K562 (cell line): ENCODE measurements at regions not wholly inside any gene's neighbourhood (a gene's known extent, or its start where the extent isn't known, plus 50 kb on each side); places are given as distances from the start of the nearest gene placed in this dataset.

Experiments used
- ATAC-seq: fragments of 200-7000 bp; cut with Tn5 transposase; 3 replicates; pipeline ENCODE4 v1.9.1; 2020; ENCODE audit warnings: moderate library complexity
- BruUV-seq: library from RNA; stranded (reverse); fragments of 400-500 nt; replicated peaks from 2 replicates; lab custom pipeline; 2021; lab: Mats Ljungman, UMichigan
- CTCF ChIA-PET: fragments of 300-600 bp; formaldehyde crosslinking; extraction: SDS; loops from one replicate; lab custom pipeline; 2021; ENCODE audit warnings: low intra/inter-chr PET ratio; lab: Yijun Ruan, JAX
- POLR2A ChIA-PET: fragments of 300-600, 350-650 bp; sonication (Branson Sonifier 250); formaldehyde crosslinking; extraction: SDS; loops from one replicate; lab custom pipeline; 2021; ENCODE audit warnings: antibody characterized with exemption, inconsistent platforms; lab: Yijun Ruan, JAX
- DNase-seq, 4 experiments: peaks; one replicate each; pipeline versions ENCODE4 v3.0.0 to v3.0.0-alpha.2; 2011 to 2018; ENCODE audit warnings: low spot score in 3 of 4, mixed read lengths in 3 of 4; ENCODE audit errors: extremely low read depth in 1 of 4
- FAIRE-seq: peaks from 2 replicates; lab custom pipeline; 2011; peaks lifted over from hg19 to GRCh38; lab: Jason Lieb, UNC
- H2AFZ ChIP-seq: 2 replicates; pipeline ENCODE4 v1.6.0; 2011; ENCODE audit warnings: low read depth, low read length, control low read depth, inconsistent platforms
- H3K27ac ChIP-seq: fragments of 200-600 bp; 3 replicates; pipeline ENCODE4 v1.8.0; 2011; ENCODE audit warnings: low read depth, mild to moderate bottlenecking, control low read depth, inconsistent platforms, low read length, moderate library complexity, mixed read lengths; ENCODE audit errors: extremely low read depth
- H3K27me3 ChIP-seq, 2 experiments: fragments of 300-600 bp in 1 of 2; 2 replicates in 1 of 2; 3 replicates in 1 of 2; pipeline versions ENCODE4 v1.6.0 to v1.8.0; 2011; ENCODE audit warnings: inconsistent platforms in 2 of 2, low read length in 2 of 2, mild to moderate bottlenecking in 1 of 2, mixed read lengths in 1 of 2, moderate library complexity in 1 of 2; ENCODE audit not compliant: control insufficient read depth in 2 of 2, insufficient read depth in 2 of 2
- H3K36me3 ChIP-seq: fragments of 300-600 bp; 3 replicates; pipeline ENCODE4 v1.8.0; 2011; ENCODE audit warnings: mild to moderate bottlenecking, low read length, inconsistent platforms; ENCODE audit not compliant: control insufficient read depth, insufficient read depth
- H3K4me1 ChIP-seq, 2 experiments: fragments of 200-600 bp in 1 of 2; replicated peaks in 1 of 2; 2 replicates in 1 of 2; 3 replicates in 1 of 2; pipeline versions ENCODE4 v1.5.1 to v1.8.0; 2011; ENCODE audit warnings: inconsistent platforms in 2 of 2, low read length in 2 of 2, mild to moderate bottlenecking in 1 of 2, mixed read lengths in 1 of 2, moderate library complexity in 1 of 2; ENCODE audit not compliant: control insufficient read depth in 2 of 2, insufficient read depth in 2 of 2
- H3K4me2 ChIP-seq: 2 replicates; pipeline ENCODE4 v1.6.1; 2011; ENCODE audit warnings: low read length, control low read depth, inconsistent platforms, mixed read lengths; ENCODE audit not compliant: insufficient read depth
- H3K4me3 ChIP-seq: fragments of 200-600 bp; sonication (generic), shearing (Covaris generic); 2 replicates; pipeline ENCODE4 v1.5.1; 2016; ENCODE audit warnings: control low read depth, inconsistent platforms
- H3K79me2 ChIP-seq: fragments of 200-600 bp; 3 replicates; pipeline ENCODE4 v1.8.0; 2011; ENCODE audit warnings: low read length, inconsistent platforms; ENCODE audit not compliant: control insufficient read depth, insufficient read depth
- H3K9ac ChIP-seq, 2 experiments: 2 replicates each; pipeline versions ENCODE4 v1.6.0 to v1.6.1; 2011; ENCODE audit warnings: low read depth in 2 of 2, low read length in 2 of 2, control low read depth in 1 of 2, inconsistent platforms in 1 of 2, mild to moderate bottlenecking in 1 of 2, mixed read lengths in 1 of 2; ENCODE audit not compliant: insufficient read depth in 1 of 2
- H3K9me1 ChIP-seq: one replicate; pipeline ENCODE4 v1.6.0; 2011; ENCODE audit warnings: inconsistent platforms, mild to moderate bottlenecking, low read length, moderate library complexity; ENCODE audit not compliant: control insufficient read depth, insufficient read depth
- H3K9me3 ChIP-seq: replicated peaks from 2 replicates; pipeline ENCODE4 v1.5.1; 2011; ENCODE audit warnings: low read depth, low read length, inconsistent platforms; ENCODE audit not compliant: control insufficient read depth, insufficient read depth
- H4K20me1 ChIP-seq: replicated peaks from 2 replicates; pipeline ENCODE4 v1.6.1; 2011; ENCODE audit warnings: low read length, inconsistent platforms, mixed read lengths; ENCODE audit not compliant: control insufficient read depth, insufficient read depth
- ATF2 ChIP-seq: sonication (generic); formaldehyde crosslinking; IDR thresholded peaks from 2 replicates; pipeline ENCODE4 v1.8.1; 2022; ENCODE audit warnings: missing genetic modification reagents
- DPF2 ChIP-seq: fragments of 450-650 bp; IDR thresholded peaks from 2 replicates; pipeline ENCODE4 v1.6.1; 2016
- HDAC3 ChIP-seq: fragments of 450-650 bp; IDR thresholded peaks from 2 replicates; pipeline ENCODE4 v1.6.1; 2018; ENCODE audit warnings: borderline replicate concordance, mild to moderate bottlenecking, moderate library complexity; ENCODE audit not compliant: partially characterized antibody
- KLF16 ChIP-seq: IDR thresholded peaks from 2 replicates; pipeline ENCODE4 v1.6.1; 2016; ENCODE audit warnings: antibody characterized with exemption
- MTA3 ChIP-seq: fragments of 450-650 bp; formaldehyde crosslinking; IDR thresholded peaks from 2 replicates; pipeline ENCODE4 v1.6.1; 2017; ENCODE audit warnings: mild to moderate bottlenecking, borderline replicate concordance
- MXI1 ChIP-seq: IDR thresholded peaks from 2 replicates; pipeline ENCODE4 v1.6.1; 2011; ENCODE audit warnings: low read depth, mild to moderate bottlenecking, improper control_type of control experiment, low read length
- OTX1 ChIP-seq: fragments of 450-650 bp; formaldehyde crosslinking; IDR thresholded peaks from 2 replicates; pipeline ENCODE4 v1.4.0; 2022; ENCODE audit warnings: mild to moderate bottlenecking
- POLR2AphosphoS2 ChIP-seq: IDR thresholded peaks from 2 replicates; pipeline ENCODE4 v1.6.1; 2012; ENCODE audit warnings: low read length, improper control_type of control experiment
- SMAD2 ChIP-seq: fragments of 150-350 bp; IDR thresholded peaks from 2 replicates; pipeline ENCODE4 v1.6.1; 2014; ENCODE audit warnings: low read depth, mild to moderate bottlenecking, low read length
- SMARCA4 ChIP-seq: fragments of 450-650 bp; IDR thresholded peaks from 2 replicates; pipeline ENCODE4 v1.6.1; 2016
- TEAD1 ChIP-seq, 2 experiments: fragments of 450-650 bp in 1 of 2; sonication (generic) in 1 of 2; formaldehyde crosslinking; IDR thresholded peaks; 2 replicates each; pipeline versions ENCODE4 v1.4.0 to v1.8.0; 2020 to 2022; ENCODE audit warnings: mild to moderate bottlenecking in 2 of 2, missing genetic modification reagents in 1 of 2
- ZNF263 ChIP-seq: sonication (generic); formaldehyde crosslinking; IDR thresholded peaks from 2 replicates; pipeline ENCODE4 v1.8.0; 2022; ENCODE audit warnings: mild to moderate bottlenecking, missing genetic modification reagents, borderline replicate concordance
- ZNF354B ChIP-seq: fragments of 250-450 bp; sonication (Bioruptor Pico); IDR thresholded peaks from 2 replicates; pipeline ENCODE4 v1.4.0; 2020
- WGBS: fragments of 100-300 bp; shearing (Covaris generic); methylation state at CpG from one replicate; pipeline ENCODE4 v1.1.6; 2016; ENCODE audit warnings: low coverage, mixed read lengths; ENCODE audit not compliant: insufficient coverage; ENCODE audit errors: missing lambda C conversion rate; 5-methylcytosine and 5-hydroxymethylcytosine counted together
- in situ Hi-C: fragments of 300-500 bp; cut with MboI; formaldehyde crosslinking; loops from 4 replicates; pipeline ENCODE4 v1.15.0; 2018; ENCODE audit warnings: inconsistent platforms, mixed read lengths
- intact Hi-C: fragments of 100-400 bp; cut with micrococcal nuclease; formaldehyde crosslinking; loops from 2 replicates; pipeline ENCODE4 v1.14.2; 2022
- TF ChIP-seq, protein P1 (sequence below): fragments of 450-650 bp; IDR thresholded peaks from 2 replicates; pipeline ENCODE4 v1.6.1; 2016; ENCODE audit warnings: missing biosample characterization, missing genetic modification characterization

GRCh38 chr20:40449974-40450616 lies 238.9 kb downstream of the MAFB start:
- Histone ChIP-seq H2AFZ (no peak overlapping the region), H3K4me3 (no peak overlapping the region), H3K79me2 (no peaks in the 10 kb centered on the region), H3K4me1 (no peaks in the 10 kb centered on the region), H3K27ac (no peak overlapping the region), H3K36me3 (no peaks in the 10 kb centered on the region), H3K9me1 (no peaks in the 10 kb centered on the region), H3K9ac (no peak overlapping the region), H4K20me1 (no peaks in the 10 kb centered on the region), H3K9me3 (no peaks in the 10 kb centered on the region), H3K4me2 (no peak overlapping the region), H3K27me3 (peaks cover 0 to 6% of the 10 kb centered on the region in 2 experiments; a peak in 1 of 5 replicates)
- WGBS, result 0% methylated on average over 4 of the region's 4 CpGs
- ATAC-seq (no peak), FAIRE-seq (no peak), DNase-seq (no peak)
- in situ Hi-C loops (no loop called here), intact Hi-C loops (no loop called here)
- TF ChIP-seq POLR2AphosphoS2 (no peak), MTA3 (no peak), ATF2 (CRISPR knock-in tag) (no peak), SMARCA4 (no peak), MXI1 (no peak), KLF16 (no peak), DPF2 (no peak), HDAC3 (no peak), TEAD1 (CRISPR knock-in tag; IDR thresholded peaks at IDR 0.05) (no peak), ZNF354B (no peak), OTX1 (CRISPR knock-in tag) (no peak), ZNF263 (no peak), SMAD2 (no peak)
- TF ChIP-seq, protein P1, sequence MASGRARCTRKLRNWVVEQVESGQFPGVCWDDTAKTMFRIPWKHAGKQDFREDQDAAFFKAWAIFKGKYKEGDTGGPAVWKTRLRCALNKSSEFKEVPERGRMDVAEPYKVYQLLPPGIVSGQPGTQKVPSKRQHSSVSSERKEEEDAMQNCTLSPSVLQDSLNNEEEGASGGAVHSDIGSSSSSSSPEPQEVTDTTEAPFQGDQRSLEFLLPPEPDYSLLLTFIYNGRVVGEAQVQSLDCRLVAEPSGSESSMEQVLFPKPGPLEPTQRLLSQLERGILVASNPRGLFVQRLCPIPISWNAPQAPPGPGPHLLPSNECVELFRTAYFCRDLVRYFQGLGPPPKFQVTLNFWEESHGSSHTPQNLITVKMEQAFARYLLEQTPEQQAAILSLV (tag), result no peak
- CTCF ChIA-PET, result no interaction called here
- POLR2A ChIA-PET, result no interaction called here
- BruUV-seq, result no TSS peak
